SU-DHL-6 (cell line): ENCODE measurements at regions not wholly inside any gene's neighbourhood (a gene's known extent, or its start where the extent isn't known, plus 50 kb on each side); places are given as distances from the start of the nearest gene placed in this dataset.

Source experiments
- CTCF ChIP-seq: fragments of 200-600 bp; sonication (generic); IDR thresholded peaks from one replicate; pipeline ENCODE4 v1.5.1; 2017; ENCODE audit warnings: antibody characterized with exemption, mild to moderate bottlenecking, low read length, moderate library complexity; ENCODE audit not compliant: insufficient read depth, poor library complexity, severe bottlenecking
- EZH2phosphoT487 ChIP-seq: fragments of 200-600 bp; sonication (generic), shearing (Covaris generic); conservative IDR thresholded peaks from 2 replicates; pipeline ENCODE4 v1.6.1; 2018; ENCODE audit warnings: mild to moderate bottlenecking, antibody characterized with exemption, low read length, moderate library complexity, mixed read lengths

GRCh38 chr10:130432271-130432670 is 296.1 kb downstream of the GLRX3 start:
- TF ChIP-seq CTCF (no peak), EZH2phosphoT487 (no peak)
